Lower lobe of right lung (tissue), 2 donors: ENCODE measurements at regions not wholly inside any gene's neighbourhood (a gene's known extent, or its start where the extent isn't known, plus 50 kb on each side); places are given as distances from the start of the nearest gene placed in this dataset.
"Not testable (repeated sequence)": the region's sequence is repeated elsewhere in the genome, so short reads cannot be mapped to it uniquely, and the experiment has no call there.

ENCODE experiments used
- ATAC-seq, 2 donors: fragments of 200-7000 bp; cut with Tn5 transposase; one replicate each; pipeline ENCODE4 v1.9.1; 2020 to 2022; ENCODE audit warnings: mild to moderate bottlenecking in 2 of 2, moderate library complexity in 2 of 2
- DNase-seq: peaks from one replicate; pipeline ENCODE4 v3.0.0-alpha.2; 2020
- H3K27ac ChIP-seq: fragments of 200-600 bp; one replicate; pipeline ENCODE4 v1.8.0; 2022
- H3K27me3 ChIP-seq: fragments of 200-600 bp; one replicate; pipeline ENCODE4 v1.8.0; 2022; ENCODE audit warnings: low read depth
- H3K36me3 ChIP-seq: fragments of 200-600 bp; one replicate; pipeline ENCODE4 v1.8.0; 2022; ENCODE audit warnings: mild to moderate bottlenecking
- H3K4me1 ChIP-seq: fragments of 200-600 bp; one replicate; pipeline ENCODE4 v1.8.0; 2022
- H3K4me3 ChIP-seq: fragments of 200-600 bp; one replicate; pipeline ENCODE4 v1.8.0; 2022; ENCODE audit warnings: mild to moderate bottlenecking
- H3K9me3 ChIP-seq: fragments of 200-600 bp; one replicate; pipeline ENCODE4 v1.8.0; 2022
- CTCF ChIP-seq: fragments of 200-600 bp; IDR thresholded peaks from one replicate; pipeline ENCODE4 v1.8.0; 2022; ENCODE audit warnings: antibody characterized with exemption, mild to moderate bottlenecking
- intact Hi-C: fragments of 100-400 bp; cut with DNase I; formaldehyde crosslinking; loops from one replicate; pipeline ENCODE4 v1.11.0; 2022
- donor health status: DM: no; HTN: yes; CAD: no; lungs with severe emphysema.

- TF ChIP-seq CTCF: no peak
- ATAC-seq (no peak), DNase-seq (no peak)
- Histone ChIP-seq H3K9me3 (peaks cover 5% of the 10 kb centered on the region), H3K27me3 (no peaks in the 10 kb centered on the region), H3K4me3 (no peak overlapping the region), H3K27ac (no peak overlapping the region), H3K4me1 (no peaks in the 10 kb centered on the region), H3K36me3 (no peaks in the 10 kb centered on the region)
- intact Hi-C loops: no loop called here
Measured at GRCh38 chr9:129301941-129302340, 123.9 kb upstream of the IER5L start.

- H3K36me3 ChIP-seq, intact Hi-C loops, H3K27me3 ChIP-seq, H3K4me3 ChIP-seq, ATAC-seq, H3K4me1 ChIP-seq, H3K9me3 ChIP-seq, H3K27ac ChIP-seq: not testable (repeated sequence)
- DNase-seq: peak; percentile 2
Measured at GRCh38 chr9:129296195-129296594, 118.1 kb upstream of the IER5L start.

DNA sequence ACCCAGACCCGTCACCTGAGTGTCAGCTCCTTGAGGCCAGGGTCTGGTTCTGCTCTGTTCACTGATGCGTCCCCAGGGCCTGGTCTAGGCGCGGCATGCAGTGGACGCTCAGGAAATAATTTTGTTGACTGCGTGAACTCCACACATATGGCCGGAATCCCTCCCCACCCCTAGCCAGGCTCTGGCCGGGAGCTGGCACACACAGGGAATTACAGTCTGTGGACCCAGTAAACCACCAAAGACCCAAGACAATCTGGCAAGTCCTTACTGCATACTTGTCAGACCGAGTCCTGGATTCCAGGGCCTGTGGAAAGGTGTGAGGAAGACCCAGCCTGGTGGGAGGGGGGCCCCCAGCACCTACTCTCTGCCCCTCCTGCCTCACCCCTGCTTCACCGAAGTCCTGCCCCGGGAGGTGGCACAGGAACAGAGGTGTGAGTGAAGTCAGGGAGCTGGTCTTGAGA is 113.0 kb upstream of the IER5L start:
- Histone ChIP-seq H3K36me3 (no peaks in the 10 kb centered on the region), H3K27me3 (no peaks in the 10 kb centered on the region), H3K9me3 (peaks cover 8% of the 10 kb centered on the region), H3K27ac (no peak overlapping the region), H3K4me3 (no peak overlapping the region), H3K4me1 (no peaks in the 10 kb centered on the region)
- DNase-seq (peak; percentile 23), ATAC-seq (peak; percentile 25 to 50)
- intact Hi-C loops: no loop called here
- no peak for TF ChIP-seq CTCF

DNA sequence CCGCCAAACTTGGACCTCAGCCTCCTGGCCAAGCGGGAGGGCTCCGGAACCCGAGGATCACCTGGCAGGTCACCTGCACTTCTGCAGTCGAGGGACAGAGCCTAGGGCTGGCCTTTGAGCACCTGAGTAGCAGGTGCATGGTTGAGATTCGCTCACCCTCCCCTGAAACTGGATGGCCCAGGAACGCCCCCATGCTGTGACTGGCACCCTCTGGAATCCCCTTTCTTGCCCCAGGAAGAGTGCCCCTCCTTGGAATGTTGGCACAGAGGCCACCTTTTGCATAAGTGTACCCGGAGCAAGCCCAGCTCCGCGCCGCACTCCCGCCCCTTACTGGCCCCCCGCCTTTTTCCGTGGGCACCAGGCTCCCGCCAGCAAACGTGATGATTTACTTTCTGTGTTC is 112.5 kb upstream of the IER5L start:
- no peak overlapping the region for H3K4me3 ChIP-seq
- no peak overlapping the region for H3K27ac ChIP-seq
- DNase-seq (peak; percentile 54), ATAC-seq (peak; percentile 79 to 89)
- no peak for TF ChIP-seq CTCF
- no peaks in the 10 kb centered on the region for H3K4me1 ChIP-seq
- H3K9me3 ChIP-seq: peaks cover 3% of the 10 kb centered on the region
- H3K27me3 ChIP-seq: no peaks in the 10 kb centered on the region
- H3K36me3 ChIP-seq: no peaks in the 10 kb centered on the region
- intact Hi-C loops: no loop called here

GRCh38 chr9:129289883-129290282 is 111.8 kb upstream of the IER5L start:
- Histone ChIP-seq H3K4me3 (no peak overlapping the region), H3K36me3 (no peaks in the 10 kb centered on the region), H3K4me1 (no peaks in the 10 kb centered on the region), H3K9me3 (no peaks in the 10 kb centered on the region), H3K27ac (no peak overlapping the region), H3K27me3 (no peaks in the 10 kb centered on the region)
- TF ChIP-seq CTCF: no peak
- ATAC-seq (no peak), DNase-seq (peak; percentile 4)
- intact Hi-C loops: no loop called here

- peak; percentile 20 for DNase-seq
- Histone ChIP-seq H3K9me3 (no peaks in the 10 kb centered on the region), H3K27ac (no peak overlapping the region), H3K36me3 (no peaks in the 10 kb centered on the region), H3K4me1 (no peaks in the 10 kb centered on the region), H3K4me3 (no peak overlapping the region), H3K27me3 (no peaks in the 10 kb centered on the region)
- no peak for ATAC-seq
- intact Hi-C loops: no loop called here
- TF ChIP-seq CTCF: no peak
Measured at GRCh38 chr9:129289131-129289731, 111.2 kb upstream of the IER5L start.
